GM21381 (cell line): ENCODE measurements at regions not wholly inside any gene's neighbourhood (a gene's known extent, or its start where the extent isn't known, plus 50 kb on each side); places are given as distances from the start of the nearest gene placed in this dataset.

Experiments
- ATAC-seq: cut with Tn5 transposase; IDR thresholded peaks from one replicate; pipeline ENCODE4 v1.9.1; 2021; ENCODE audit warnings: mild to moderate bottlenecking, moderate library complexity; ENCODE audit not compliant: unreplicated experiment

DNA sequence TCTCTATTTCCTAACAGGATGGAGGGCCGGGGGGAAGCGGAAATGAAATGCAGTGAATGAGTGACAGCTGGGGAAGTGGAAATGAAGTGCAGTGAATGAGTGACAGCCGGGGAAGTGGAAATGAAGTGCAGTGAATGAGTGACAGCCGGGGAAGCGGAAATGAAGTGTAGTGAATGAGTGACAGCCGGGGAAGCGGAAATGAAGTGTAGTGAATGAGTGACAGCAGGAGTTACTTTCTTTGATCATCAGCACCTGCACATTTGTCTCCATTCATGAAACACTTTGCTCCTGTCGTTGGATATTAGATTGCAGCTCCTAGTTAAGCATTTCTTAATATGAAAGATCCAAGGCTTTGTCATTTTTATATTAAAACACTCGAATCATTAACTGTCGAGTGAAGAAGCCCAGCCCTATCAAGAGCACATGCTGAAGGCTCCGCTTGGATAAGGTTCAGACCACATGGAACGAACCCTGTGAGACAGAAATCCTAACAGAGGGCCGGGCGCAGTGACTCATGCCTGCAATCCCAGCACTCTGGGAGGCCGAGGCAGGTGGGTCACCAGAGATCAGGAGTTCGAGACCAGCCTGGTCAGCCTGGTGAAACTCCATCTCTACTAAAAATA lies 406.0 kb upstream of the ADARB2 start:
- ATAC-seq = no peak

DNA sequence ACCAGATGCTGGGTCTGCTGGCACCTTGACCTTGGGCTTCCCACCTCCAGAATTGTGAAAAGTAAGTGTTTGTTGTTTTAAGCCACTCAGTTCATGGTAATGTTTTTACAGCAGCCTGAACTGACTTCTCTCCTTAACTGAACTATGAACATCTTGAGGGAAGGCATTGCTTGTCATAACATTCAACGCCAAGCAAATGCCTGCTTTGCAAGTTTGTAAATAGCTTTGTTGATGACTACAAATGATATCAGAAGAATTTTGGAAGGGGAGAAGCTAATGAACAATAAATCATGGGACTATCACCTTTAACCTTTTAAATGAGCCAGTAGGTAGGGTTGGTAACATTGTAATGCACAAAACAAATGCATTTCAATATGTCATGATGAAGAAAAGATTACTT lies 402.4 kb upstream of the ADARB2 start:
- no peak for ATAC-seq

DNA sequence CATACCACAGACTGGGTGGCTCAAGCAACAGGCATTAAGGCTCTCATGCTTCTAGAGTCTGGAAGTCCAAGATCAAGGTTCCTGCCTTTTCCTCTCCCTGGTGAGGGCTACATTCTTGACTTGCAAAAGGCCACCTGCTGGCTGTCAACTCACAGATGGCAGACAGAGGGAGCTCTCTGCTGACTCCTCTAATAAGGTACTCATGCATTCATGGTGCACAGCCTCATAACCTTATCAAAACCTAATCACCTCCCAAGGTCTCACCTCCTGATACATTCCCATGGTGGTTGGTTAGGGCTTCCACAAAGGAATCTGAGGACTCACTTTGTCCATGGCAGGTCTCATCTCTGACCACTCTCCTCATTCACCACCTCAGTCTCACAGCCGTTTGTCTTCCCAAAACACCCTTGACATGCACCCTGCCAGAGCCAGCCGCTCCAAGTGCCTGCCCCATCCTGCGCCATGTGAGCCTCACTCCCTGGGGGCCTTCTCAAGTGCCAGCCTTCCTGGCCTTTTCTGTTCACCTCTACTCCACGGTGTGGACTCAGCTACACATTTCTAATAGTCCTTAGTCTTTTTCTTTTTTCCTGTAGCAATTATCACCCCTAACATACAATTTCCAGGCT lies 400.3 kb upstream of the ADARB2 start:
- ATAC-seq = no peak

DNA sequence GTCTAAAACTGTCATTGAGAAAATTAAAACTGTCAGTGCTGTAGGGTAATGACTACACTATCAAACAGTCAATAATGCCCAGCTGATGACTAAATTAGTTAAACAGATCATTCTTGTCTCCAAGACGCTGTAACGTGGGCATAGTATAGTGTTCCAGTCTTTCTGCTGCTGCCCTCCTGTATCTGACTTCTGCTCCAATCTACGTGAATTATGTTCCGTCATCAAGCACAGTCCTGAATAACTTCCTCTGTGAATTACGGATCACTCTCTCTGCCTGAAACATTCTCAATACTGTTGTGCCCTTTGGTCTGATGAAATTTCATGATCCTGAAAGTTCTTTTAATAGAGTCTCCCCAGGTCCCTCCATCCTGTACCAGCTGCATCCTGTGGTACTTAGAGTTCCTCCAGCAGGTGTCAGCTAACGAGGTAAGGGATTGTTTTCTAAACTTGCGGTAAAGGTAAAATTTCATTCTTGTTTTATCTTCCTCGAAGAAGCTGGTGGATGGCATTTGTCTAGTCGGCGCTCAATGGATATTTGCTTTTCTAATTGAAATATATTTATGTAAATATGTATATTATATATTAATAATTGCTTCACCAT lies 393.5 kb upstream of the ADARB2 start:
- ATAC-seq = no peak

DNA sequence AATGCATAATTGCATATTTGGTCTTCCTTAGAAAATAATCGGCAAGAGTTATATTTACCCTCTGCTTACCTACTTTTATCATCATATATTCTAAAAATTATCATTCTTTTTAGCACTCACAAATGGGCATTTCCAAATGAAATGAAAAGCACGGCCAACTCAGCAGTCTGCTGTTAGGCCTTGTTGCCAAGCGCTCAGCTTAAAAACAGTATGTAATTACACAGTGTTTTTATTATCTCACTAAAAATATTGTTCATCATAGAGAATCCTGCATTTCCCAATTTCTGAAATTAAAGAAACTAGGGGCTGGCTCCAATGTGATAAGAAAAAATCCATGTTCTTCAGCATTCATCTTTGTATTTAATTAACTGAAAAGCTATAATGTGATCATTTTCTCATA lies 391.7 kb upstream of the ADARB2 start:
- no peak for ATAC-seq

DNA sequence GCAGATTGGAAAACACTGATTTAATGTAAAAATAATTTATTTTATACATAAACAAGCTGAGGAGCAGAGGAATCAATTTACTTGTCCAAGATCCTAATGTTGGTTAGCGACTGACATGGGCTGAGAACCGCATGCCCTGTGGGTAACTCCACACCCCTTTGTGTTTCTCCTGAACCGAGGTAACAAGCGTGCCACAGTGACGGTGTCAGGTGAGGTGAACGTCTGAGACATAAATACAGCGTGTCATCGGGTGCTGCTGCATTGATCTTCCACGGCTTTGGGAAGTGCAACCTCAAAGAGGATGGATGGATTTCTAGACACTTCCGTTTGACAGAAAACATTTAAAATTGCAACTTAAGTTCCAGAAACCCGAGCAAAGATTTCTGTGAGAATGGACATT lies 386.8 kb upstream of the ADARB2 start:
- no peak for ATAC-seq

DNA sequence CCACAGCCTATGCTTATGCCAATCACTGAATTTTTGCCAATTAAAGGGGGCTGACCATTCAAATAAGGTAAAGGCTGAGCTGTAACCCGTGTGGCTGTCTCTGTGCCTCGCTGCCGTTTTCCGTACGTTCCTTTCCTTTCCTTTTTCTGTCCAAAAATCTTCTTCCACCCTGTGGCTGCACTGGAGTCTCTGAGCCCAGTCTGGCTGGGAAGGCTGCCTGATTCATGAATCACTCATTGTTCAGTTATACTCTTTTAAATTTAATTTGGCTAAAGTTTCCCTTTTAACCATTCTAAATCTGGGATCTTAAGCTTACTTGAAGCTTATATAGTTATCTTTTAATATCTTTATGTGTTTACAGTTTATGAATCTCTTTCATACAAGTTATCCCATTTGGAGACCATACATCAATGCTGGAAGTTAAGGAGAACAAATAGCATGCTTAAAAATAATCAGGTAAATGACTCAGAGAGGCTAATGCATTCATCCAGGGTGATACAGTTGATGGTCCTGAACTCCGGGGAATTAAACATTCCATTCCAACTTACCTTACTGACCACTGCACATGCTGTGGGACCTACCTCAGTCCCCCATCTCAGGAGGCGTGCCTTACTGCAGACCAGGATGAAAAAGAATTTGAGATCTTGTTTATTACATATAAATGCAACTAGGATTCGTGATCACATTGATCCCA lies 385.3 kb upstream of the ADARB2 start:
- no peak for ATAC-seq

DNA sequence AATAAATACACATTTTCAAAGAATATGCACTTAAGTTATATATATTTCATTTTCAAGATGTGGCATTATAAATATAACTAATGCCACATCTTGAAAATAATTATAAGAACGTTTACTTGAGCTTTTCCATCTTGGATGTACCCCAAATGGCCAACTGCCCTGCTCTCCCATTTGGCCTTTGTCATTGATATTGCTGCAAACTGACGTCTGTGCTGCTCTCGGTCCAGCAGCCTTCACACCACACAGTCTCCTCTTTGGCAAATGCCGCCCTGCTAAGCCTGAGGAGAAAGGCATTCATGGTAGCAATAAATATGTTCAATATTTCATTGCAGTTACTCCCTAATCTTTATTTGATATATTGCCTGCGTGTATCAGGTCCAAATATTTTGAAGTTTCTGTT lies 384.6 kb upstream of the ADARB2 start:
- no peak for ATAC-seq

DNA sequence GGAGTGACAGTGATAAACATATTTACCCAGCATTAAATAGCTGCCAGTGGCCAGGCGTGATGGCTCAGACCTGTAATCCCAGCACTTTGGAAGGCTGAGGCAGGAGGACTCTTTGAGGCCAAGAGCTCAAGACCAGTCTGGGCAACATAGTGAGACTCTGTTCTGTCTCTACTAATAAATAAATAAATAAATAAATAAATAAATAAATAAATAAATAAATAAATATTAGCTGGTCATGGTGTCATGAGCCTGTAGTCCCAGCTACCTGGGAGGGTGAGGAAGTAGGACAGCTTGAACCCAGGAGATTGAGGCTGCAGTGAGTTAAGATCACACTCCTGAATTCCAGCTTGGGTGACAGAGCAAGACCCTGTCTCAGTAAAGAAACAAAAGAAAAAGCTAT lies 384.0 kb upstream of the ADARB2 start:
- ATAC-seq = no peak

DNA sequence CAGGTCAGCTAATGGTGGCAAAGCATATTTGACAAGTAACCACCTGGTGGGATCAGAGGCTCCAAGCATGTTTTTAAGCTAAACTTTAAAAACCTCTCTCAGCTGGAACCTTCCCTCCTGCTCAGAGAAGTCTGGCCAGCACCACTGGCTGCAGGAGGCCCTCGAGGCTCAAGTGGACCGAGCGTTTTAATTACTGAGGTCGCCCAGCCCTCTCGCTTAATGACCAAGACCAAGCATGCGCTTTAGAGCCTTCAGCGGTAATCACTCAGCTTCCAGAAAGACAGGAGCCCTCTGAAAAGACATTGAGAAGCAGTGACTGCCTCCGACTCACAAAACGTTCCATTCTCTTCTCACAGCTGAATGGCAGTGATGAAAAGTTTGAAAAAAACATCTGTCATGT lies 383.4 kb upstream of the ADARB2 start:
- no peak for ATAC-seq

DNA sequence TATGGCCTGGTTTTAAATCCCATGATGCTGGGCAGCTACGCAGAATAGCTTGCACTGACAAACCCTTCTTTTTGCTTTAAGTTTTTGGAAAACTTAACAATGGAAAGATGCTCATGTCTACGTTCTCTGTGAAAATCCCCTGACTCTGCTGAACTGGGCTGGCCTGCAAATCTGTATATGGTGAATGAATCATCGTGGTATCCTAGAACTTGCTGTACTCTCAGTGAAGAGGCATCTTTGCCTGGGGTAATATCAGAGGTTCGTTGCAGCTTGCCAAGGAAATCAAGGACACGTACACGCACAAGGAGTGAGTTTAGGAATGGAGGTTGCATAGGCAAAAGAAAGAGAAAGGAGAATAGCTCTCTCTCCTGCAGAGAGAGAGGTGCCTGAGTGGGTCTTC lies 382.0 kb upstream of the ADARB2 start:
- no peak for ATAC-seq

DNA sequence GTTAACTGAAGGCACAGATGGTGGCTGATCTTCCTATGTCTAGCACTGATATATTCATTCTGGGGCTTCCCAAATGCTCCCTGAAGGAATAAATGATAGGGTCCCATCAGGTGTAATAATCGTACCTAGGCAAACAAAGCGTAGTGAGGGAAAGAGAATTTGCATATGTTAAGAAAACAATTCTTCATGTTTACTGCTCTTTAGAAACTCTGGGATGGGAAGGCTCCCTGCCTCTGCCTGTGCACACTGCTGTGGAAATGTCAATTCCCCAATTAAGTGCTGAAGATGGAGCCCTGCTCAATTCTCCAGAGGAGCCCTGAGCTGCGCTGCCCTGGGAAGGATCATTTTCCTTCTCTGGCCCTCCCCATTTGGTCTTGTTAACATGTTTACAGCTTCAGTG lies 380.9 kb upstream of the ADARB2 start:
- no peak for ATAC-seq

DNA sequence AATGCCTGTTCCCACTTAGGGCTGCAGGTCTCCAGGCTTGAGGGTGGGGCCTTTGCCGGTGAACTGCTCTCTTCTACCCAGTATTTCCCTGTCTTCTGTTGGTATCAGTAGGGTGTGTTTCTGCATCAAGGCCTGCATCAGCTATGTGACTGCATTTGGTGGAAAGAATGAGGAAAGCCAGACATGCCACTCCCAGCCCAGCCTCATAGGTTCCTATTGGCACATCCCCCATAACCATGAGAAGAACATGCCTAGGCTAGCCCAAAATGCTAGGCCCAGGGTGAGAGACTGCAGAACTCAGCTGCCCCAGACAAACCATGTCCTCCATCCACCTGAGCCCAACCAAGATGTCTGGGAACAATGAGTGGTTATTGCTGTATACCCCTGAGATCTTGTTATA lies 380.3 kb upstream of the ADARB2 start:
- no peak for ATAC-seq

DNA sequence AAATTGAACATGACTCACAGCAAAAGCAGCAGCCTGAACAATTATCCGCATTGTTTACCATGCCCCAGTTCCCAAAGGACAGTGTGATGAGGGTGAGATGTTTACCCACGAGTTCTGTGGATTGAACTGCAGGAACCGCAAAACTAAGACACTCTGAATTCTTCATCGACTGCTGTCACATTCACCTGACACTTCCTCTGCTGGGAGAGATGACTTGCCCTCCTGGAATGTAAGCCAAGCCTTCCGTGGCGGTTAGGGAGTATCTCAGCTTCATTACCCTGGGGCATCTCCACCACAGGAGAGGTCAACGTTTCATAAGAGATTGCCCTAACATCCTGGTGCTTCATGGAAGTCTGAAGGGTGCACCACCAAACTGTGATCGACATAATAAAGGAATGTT lies 374.6 kb upstream of the ADARB2 start:
- ATAC-seq = no peak

DNA sequence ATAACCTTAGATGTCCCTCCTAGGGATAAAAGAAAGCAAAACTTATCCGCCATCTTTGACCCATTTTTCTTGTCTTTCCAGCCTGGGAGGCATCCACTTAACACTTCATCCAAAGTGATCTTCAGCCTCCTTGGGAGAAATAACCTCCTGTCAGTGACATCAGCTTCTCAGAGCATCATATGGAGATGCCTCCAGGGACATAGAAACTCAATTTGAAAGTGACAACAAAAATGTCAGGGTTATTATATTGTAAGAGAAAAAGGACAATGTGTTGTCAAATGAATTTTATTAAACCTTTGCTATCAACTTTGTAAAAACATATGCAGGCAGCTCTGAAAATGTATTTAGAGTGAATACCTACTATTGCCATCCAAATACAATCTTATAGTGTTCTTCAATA lies 371.2 kb upstream of the ADARB2 start:
- ATAC-seq = no peak

DNA sequence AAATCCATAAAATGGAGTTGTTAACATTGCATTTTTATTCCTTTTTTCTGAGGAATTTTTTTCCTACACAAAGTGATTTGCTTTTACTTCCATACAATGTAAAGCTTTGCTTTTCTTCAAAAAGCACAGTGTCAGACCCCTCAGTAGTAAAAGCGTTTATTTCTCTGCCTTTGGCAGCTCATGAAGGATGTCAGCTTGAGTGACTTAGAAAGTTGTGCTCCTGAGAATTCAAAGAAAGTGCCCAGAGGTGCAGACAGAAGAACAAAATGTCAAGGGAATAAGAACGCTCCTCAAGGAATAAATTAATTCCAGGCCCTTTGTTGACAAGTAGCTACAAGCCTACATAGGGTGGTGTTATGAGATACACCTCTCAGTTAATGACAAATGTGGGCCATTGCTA lies 369.3 kb upstream of the ADARB2 start:
- ATAC-seq = no peak

DNA sequence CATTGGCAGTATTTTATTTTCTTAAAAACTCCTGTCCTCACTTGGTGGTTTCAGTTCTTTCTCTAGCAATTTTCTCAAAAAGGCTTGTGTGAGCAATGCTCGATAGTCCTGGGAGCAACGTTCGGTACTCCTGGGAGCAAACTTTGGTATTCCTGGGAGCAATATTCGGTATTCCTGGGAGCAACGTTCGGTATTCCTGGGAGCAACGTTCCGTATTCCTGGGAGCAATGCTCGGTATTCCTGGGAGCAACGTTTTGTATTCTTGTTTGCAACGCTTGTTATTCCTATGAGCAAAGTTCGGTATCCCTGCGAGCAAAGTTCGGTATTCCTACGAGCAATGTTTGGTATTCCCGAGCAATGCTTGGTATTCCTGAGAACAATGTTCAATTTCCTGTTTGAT lies 362.0 kb upstream of the ADARB2 start:
- no peak for ATAC-seq

DNA sequence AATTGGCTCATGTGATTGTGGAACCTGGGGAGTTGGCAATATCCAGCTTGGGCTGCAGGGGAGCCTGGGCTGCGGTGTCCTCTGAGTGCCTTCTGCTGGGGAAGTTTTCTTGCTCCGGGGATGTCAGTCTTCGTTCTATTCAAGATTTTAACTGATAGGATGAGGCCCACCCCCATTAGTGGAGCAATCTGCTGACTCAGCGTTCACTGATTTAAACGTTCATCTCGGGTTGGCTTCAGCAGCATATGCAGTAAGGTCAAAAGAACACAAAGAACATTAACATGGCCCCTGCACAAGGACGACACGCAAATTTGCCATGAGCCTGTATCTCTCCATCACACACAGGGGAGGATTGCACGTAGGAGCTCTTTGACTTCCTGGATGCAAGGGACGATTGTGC lies 360.6 kb upstream of the ADARB2 start:
- ATAC-seq = no peak

DNA sequence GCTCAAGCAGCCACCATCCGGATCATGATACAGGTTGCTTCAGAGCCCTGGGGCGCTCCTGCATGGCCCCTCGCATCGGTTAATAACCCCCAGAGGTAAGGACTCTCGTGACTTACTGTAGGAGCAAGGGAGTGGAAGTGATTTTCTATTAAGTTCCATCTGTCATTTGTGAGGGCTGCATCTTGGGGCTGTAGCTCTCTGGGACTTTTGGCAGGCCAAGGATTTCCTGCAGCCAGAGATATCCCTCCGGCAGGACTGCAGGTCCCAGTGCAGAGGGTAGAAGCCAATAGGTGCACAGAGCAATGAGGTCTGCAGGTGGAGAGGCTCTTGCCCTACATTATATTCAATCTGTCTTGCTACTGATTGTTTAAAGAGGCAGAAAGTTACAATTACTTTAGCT lies 356.8 kb upstream of the ADARB2 start:
- ATAC-seq = no peak

DNA sequence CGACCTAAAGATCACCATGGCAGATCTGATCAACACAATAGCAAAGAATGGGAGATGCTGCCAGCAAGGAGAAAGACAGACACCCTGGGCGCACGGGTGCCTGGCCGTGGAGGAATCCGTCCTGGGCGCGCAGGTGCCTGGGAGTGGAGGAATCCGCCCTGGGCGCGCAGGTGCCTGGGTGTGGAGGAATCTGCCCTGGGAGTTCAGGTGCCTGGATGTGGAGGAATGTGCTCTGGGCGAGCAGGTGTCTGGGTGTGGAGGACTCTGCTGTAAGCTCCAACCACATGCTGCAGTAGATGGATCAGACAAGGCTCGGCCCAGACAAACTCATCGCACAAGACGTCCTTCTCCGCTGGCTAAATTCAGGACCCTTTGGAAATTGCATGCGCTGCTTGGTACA lies 346.3 kb upstream of the ADARB2 start:
- no peak for ATAC-seq

DNA sequence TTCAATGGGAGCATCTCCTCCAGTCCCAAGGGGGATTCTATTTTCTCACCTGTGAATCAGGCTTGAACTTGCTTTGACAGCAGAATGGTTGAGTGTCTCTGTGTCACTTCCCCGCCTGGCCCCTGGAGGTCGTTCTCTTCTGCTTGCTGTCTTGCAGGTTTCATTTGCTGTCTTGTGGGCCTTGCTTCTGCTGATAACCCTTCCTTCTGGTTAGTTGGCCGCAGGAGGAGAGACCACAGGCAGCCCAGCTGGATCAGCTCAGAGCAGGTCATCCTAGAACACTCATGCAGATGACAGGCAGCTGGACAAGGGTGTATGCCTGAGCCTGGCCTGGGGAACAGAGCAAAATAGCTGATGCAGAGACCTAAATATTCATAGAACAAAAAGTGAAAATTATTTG lies 344.2 kb upstream of the ADARB2 start:
- ATAC-seq = no peak

DNA sequence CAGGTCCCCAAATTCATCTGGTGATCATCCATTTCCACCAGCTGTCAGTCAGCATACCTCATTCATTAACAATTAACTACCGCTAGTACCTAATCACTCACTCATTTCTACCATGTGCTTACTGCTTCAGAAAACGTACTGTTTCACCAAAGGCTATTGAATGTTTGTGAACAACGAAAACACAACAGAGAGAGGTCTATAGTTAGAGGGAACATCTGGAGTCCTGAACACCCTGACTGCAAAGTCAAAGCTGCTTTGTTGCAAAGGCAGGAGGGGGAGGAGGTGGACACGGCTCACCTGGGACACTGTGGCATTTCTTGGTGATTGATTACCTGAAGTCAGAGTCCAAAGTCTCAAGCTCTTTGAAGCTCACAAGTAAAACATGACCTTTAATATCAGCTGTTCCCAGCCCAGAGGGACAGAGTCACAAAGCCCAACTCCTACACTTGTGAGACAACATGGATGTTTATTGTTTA lies 342.3 kb upstream of the ADARB2 start:
- no peak for ATAC-seq
